GM19467 (cell line): ENCODE measurements at regions not wholly inside any gene's neighbourhood (a gene's known extent, or its start where the extent isn't known, plus 50 kb on each side); places are given as distances from the start of the nearest gene placed in this dataset.
"Not testable (repeated sequence)": the region's sequence is repeated elsewhere in the genome, so short reads cannot be mapped to it uniquely, and the experiment has no call there.

Experiments used
- ATAC-seq: cut with Tn5 transposase; IDR thresholded peaks from one replicate; pipeline ENCODE4 v1.9.1; 2021; ENCODE audit warnings: mild to moderate bottlenecking, moderate library complexity; ENCODE audit not compliant: unreplicated experiment

DNA sequence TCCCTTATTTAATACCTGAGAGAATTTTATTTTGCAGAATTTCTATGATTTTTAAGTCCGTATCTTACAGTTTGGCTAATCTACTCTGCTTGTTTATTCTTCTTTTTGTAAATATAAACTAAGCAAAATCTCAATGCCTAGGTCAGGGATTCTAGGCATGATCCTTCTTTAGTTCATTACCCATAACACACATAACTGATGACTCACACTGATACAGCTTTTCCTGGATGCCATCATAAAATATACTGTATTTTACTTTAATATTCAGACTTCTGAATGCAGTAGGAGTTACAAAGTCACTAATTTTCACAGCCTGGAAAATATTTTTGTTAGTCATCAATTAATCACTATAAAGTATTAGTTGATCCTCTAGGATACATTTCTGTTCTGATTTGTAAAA is 898.2 kb upstream of the RAG2 start:
- no peak for ATAC-seq

DNA sequence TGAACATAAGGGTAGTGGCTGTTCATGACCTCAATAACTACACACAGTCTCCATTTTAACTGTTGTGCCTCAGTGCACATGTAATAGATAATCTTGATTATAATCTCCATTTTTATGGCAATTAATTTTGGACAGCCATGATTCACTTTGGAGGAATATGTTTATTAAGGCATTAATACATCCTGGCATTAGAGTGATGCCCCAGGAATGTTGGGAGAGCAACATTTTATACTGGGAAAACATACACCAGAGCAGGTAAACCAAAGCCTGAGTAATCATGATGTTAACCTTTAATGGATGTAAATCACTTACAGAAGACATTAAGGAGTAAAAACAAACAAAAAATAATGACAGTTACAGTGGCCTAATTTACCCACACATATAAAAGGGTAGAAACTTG is 886.3 kb upstream of the RAG2 start:
- no peak for ATAC-seq

DNA sequence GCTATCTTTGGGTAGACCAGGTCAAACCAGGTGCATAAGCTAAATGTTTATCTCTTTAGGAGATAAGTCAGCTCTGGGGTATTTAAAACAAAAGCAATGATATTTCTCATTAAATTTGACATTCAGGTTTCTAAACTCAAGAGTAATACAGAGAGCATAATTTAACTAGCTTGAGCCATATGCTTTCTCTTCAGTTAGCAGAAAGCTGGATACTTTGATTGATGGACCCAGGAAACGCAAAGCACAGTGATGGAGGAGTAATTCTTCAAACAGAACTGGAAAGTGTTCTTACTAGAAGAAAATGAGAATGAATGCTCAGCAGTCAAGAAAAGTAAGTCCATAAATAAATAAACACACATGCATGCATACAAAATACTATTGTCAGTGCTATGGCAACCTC is 885.7 kb upstream of the RAG2 start:
- ATAC-seq, result no peak

DNA sequence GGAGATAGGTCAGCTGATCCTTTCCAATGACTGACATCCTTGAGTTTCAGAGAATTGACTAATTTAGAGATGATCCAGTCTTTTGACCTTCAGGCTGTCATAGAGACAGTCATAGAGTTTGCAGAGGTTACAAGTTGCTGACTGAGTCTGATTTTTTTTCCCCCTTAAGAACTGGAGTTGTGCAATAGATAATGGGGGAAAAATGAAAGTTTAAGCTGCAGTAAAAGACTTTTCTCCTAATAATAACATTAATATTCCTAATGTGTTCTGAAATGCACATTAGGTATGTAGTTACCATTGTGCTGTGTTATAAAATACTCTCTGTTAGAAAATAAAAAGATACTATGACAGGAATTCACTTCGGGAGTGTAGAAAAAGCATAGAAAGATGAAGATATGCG is 876.9 kb upstream of the RAG2 start:
- no peak for ATAC-seq

DNA sequence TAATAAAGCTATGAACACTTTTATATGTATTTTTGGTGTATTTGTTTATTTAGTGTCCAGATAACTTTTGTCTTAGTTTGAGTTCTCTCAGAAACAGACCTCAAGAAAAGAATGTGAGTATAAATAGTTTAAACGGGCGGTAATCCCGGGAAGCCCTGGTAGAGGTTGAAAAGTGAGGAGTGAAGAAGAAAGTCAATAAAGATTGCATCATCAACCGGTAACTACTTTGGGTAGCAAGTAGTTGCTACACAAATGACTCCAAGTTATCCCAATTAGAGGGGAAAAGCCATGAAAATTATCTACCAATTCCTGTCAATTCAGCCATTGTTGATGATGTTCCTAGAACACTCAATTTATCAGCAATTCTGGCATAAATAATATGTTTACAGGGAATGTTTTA is 870.3 kb upstream of the RAG2 start:
- no peak for ATAC-seq

DNA sequence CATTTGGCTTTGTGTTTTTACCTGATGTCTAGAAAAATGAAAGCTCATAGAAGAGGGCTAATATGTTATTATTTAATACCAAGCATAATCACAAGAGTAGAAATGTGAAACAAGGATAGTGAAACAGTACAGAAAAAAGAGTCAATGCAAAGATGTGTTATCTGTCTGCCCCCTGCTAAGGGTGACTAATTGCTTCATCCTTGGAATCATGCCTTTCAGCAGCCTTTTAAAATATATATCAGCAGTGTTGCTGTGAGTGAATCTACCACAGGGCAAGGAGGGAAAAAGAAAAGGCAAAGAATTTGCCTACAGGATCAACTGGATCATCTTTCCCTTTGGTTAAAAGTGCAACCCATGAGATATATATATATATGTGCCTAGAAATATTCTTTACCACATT is 867.2 kb upstream of the RAG2 start:
- ATAC-seq, result no peak

DNA sequence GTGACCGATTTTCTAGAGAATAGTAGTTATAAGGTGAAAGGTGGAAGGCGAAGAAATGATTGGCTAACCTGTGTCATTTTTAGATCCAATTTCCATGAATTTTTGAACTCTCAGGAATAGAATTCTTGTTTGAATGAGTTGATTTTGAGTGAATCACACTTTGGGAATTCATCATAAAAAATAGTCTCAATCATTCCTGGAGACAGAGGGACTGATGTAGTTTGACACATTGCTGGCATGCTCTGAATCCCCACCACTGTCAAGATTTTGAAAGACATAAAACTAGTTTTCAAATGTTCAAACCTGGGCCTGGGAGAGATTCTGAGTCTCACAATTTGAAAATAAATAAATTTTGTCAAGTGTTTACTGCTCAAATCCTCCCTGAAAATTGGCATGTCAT is 861.4 kb upstream of the RAG2 start:
- ATAC-seq, result no peak

DNA sequence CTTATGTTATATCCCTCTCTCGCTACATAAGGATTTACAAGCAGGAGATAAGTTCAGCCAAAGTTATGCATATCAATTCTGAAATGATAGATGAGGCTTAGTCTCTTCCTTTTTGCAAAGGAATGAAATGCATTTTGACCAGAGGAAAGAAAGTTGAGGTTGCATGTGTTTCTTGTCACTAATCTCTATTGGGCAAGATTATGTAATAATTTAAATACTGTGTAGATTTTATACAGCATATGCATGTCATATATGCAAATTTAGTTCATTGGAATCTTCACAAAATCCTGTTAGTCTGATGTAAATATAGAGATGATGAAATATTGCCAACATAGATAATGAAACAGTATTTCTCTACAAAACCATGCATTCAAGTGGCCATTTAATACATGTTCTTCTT is 858.7 kb upstream of the RAG2 start:
- no peak for ATAC-seq

DNA sequence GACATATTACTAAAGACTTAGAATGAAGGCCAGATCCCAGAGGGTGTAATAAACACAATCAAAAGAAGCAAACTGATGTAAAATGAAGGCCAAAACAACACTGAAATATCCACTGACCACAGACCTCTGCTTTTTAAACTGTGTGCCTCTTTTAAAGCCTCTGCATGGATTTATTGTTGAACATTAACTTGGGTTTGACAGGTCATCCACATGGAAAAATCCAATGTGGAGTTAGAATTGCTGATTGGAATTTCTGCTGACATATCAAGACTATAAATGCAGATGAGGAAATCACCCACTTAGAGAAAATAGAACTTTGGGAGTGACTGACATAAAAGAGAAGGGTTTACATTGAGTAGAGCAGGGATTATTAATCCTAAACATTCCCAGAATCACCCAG is 853.9 kb upstream of the RAG2 start:
- no peak for ATAC-seq

DNA sequence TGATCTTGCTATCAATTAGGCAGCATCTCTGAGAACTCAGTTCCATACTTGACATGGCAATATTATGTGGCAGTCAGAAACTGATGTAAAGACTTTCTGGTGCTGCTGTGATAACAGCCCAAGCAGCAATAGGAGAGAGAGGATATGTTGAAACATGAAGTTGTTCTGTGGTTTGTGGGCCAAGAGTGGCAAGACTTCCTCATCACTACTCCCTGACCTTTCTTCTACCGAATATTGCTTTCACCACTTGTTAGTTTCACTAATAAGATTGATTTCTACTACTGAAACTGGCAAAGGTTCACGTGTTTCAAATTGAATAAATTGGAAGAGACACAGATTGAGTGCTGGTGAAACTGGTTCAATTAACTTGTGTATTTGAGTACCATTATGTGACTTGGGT is 852.6 kb upstream of the RAG2 start:
- ATAC-seq, result peak; percentile 66

DNA sequence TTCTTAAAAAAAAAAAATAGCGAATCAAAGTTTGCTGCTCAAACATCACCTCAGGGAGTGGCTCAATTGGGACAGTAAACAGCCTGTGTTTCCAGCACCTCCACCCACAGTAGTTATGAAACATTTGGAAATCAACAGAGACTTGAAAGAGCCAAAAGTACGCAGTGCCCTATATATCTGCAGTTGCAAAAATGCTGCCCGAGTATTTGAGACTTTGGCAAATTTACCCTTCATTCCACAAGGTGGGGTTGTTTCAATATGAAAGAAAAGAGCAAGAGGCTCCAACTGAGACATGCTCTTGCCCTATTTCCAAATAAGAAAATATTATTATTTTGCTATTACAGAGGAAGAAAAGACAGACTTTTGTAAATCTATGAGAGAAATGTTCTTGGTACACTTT is 851.1 kb upstream of the RAG2 start:
- ATAC-seq, result no peak

DNA sequence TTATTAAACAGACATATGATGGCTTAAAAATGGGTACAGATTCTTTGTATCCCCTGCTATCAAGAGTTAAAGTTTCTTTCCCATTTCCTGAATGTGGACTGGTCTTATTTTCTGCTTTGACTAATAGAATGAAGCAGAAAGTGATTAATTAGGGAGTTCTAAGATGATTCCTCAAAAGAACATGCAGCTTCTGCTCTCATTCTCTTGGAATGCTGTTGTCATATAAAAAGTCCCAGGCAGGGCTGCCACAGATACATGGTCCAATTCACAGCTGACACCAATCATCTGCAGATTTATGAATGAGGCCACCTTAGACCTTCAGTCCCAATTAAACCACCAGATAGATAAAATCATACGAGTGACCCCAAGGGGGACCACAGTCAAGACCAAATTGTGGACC is 844.5 kb upstream of the RAG2 start:
- no peak for ATAC-seq

DNA sequence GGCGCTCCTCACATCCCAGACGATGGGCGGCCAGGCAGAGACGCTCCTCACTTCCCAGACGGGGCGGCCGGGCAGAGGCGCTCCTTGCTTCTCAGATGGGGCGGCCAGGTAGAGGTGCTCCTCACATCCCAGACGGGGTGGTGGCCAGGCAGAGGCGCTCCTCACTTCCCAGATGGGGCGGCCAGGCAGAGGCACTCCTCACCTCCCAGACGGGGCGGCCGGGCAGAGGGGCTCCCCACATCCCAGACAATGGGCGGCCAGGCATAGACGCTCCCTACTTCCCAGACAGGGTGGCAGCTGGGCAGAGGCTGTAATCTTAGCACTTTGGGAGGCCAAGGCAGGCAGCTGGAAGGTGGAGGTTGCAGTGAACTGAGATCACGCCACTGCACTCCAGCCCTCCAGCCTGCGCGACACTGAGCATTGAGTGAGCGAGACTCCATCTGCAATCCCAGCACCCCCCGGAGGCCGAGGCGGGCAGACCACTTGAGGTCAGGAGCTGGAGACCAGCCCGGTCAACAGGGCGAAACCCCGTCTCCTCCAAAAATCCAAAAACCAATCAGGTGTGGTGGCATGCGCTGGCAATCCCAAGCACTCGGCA is 833.7 kb upstream of the RAG2 start:
- not testable (repeated sequence) for ATAC-seq

DNA sequence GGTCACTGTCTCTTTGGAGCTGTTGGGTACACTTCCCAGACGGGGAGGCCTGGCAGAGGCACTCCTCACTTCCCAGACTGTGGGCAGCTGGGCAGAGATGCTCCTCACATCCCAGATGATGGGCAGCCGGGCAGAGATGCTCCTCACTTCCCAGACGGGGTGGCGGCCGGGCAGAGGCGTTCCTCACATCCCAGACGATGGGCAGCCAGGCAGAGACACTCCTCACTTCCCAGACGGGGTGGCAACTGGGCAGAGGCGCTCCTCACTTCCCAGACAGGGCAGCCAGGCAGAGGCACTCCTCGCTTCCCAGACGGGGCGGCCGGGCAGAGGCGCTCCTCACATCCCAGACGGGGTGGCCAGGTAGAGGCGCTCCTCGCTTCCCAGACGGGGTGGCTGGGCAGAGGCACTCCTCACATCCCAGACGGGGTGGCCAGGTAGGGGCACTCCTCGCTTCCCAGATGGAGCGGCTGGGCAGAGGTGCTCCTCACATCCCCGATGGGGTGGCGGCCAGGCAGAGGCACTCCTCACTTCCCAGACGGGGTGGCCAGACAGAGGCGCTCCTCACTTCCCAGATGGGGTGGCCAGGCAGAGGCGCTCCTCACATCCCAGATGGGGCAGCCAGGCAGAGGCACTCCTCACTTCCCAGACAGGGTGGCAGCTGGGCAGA is 833.1 kb upstream of the RAG2 start:
- not testable (repeated sequence) for ATAC-seq

DNA sequence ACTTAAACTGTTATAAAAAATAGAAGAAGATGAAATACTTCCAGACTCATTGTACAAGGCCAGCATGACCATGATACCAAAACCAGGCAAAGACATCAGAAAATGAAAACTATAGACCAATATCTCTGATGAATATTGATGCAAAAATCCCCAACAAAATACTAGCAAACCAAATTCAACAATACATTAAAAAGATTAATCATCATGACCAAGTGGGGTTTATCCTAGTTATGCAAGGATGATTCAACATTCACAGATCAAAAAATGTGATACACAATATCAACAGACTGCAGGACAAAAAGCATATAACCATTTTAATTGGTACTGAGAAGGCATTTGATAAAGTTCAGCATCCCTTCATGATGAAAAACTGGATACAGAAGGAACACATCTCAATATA is 824.5 kb upstream of the RAG2 start:
- no peak for ATAC-seq

DNA sequence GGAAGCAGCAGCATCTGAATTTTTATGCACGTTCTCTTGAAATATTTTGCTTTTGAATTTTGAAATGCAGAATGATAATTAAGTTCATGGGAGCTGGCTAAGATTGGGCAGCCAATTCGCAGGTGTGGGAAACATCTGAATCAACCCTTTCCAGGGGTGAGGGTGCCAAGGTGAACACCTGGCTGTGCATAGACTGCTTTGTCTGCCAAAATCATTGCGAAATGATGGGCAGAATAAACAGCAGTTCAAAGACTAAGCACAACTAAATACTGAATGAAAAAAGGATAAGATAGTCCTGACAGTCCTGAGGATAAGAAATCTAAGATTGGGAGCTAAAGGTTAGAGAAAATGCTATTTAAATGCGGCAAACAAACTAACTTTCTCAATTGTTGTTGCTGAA is 813.3 kb upstream of the RAG2 start:
- no peak for ATAC-seq

DNA sequence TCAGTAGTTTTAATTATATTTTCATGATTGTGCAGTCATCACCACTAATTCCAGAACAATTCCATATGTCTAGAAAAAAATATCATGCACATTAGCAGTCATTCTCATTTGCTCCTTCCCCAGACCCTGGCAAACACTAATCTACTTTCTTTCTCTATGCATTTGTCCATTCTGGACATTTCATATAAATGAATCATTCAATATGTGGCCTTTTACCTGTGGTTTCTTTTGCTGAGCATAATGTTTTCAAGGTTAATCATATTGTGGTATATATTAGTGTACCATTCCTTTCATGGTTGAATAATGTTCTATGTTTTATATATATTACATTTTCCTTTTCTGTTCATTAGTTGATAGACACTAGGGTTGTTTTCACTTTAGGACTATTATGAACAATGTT is 811.1 kb upstream of the RAG2 start:
- ATAC-seq, result no peak

DNA sequence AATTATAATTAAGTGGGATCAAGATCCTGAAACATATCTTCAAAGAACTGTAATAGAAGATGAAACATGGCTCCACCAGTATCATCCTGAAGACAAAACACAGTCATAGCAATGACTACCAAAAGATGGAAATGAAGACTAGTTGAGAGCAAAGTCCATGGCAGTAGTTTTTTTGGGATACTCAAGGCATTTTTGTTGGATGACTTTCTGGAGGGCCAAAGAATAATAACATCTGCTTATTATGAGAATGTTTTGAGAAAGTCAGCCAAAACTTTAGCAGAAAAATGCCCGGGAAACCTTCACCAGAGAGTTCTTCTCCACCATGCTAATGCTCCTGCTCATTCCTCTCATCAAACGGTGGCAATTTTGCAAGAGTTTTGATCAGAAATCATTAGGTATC is 809.4 kb upstream of the RAG2 start:
- no peak for ATAC-seq

DNA sequence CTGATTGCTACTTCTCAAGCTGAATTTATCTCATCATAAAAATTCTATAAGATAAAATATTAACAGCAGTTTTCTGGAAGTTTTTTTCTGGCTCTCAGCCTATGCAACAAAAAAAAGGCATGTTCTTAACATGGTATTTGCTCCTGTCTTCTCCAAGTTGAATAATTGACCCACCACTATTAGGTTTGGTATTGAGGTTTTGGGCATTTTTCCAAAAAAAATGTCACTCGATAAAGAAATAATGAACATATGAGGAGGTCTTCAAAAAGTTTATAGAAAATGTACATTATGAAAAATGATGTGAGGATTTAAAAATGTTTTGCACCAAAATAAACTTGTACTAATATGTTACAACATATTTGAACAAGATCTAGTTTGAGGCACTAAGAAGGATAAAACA is 808.6 kb upstream of the RAG2 start:
- ATAC-seq, result no peak

DNA sequence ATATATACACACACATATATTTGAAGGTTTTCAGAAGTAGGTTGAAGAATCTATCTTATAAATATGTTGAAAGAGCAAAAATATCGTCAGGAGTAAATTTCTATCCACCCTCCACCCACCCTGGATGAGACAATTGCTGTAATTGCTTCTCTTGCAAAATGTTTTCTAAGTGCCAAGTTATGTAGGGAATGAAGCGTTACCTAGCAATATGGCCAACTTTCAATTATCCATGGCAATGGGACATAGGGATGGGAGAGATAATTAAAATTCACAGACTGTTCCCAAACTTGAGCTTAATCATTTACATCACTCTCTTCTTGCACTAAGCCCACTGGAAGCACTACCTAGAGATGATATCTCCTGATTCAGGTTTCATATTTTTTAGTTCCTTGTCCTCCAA is 806.2 kb upstream of the RAG2 start:
- no peak for ATAC-seq

DNA sequence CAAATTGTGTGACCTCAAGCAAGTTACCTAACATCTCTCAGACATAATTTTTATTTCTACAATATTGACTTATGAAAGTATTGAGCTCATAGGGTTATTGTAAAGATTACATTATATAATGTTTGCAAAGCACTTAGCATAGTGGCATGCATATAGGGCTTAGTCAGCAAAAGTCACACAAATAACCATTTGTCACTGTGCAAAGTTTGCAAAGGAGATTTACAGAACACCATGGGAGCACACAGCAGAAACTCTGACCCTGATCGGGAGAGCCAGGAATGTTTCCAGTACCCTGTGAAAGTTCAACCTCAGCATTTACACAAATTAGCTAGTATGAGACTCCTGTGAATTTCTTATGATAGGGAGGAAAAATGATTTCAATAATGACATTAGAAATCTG is 804.6 kb upstream of the RAG2 start:
- no peak for ATAC-seq

DNA sequence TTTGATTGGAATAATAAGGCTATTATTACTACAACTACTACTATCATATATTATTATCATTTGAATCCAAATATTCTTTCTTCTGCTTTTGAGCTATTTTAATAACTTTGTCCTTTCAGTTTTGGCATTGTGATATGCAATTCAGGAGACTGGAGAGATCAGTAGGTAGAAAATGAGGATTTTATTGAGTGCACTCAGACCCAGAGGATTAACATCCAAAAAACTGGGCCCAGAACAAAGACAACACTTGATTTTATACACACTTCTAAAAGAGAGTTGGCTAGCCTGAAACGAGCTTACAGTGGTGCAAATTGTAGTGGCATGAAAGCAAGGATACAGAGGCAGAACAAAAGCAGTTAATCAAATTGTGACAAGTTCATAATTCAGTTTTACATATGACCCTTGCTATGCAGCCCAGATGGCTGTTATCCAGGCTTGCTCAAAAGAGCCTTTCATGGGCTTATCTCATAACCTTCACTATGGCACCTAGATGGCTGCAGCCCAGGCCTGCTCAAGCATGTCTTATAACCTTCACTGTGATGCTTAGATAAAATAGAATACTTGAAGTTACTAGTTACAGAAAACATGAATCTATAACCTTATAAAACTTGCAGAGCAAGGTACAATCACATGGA is 796.3 kb upstream of the RAG2 start:
- ATAC-seq, result no peak

DNA sequence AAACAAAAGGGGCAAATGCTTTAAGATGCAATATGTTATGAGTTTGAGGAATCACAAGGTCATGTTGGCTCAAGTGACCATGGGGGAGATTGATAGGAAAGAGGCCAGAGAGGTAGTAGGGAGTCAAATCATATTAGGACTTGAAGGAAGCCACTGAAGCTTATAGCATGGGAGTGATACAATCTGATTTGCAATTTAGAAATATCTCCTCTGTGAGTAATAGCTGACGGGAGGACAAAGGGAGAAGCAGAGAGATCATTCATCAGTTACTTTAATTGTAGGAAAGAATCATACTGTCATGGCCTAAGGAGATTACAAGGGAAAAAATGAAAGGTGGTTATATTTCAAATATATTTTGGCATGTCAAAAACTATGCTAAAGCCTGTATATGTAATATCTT is 793.6 kb upstream of the RAG2 start:
- ATAC-seq, result no peak
